GM18519 (cell line): ENCODE measurements at regions not wholly inside any gene's neighbourhood (a gene's known extent, or its start where the extent isn't known, plus 50 kb on each side); places are given as distances from the start of the nearest gene placed in this dataset.

ENCODE experiments used
- ATAC-seq: cut with Tn5 transposase; IDR thresholded peaks from one replicate; pipeline ENCODE4 v1.9.1; 2021; ENCODE audit warnings: mild to moderate bottlenecking, moderate library complexity; ENCODE audit not compliant: unreplicated experiment, low FRiP score

DNA sequence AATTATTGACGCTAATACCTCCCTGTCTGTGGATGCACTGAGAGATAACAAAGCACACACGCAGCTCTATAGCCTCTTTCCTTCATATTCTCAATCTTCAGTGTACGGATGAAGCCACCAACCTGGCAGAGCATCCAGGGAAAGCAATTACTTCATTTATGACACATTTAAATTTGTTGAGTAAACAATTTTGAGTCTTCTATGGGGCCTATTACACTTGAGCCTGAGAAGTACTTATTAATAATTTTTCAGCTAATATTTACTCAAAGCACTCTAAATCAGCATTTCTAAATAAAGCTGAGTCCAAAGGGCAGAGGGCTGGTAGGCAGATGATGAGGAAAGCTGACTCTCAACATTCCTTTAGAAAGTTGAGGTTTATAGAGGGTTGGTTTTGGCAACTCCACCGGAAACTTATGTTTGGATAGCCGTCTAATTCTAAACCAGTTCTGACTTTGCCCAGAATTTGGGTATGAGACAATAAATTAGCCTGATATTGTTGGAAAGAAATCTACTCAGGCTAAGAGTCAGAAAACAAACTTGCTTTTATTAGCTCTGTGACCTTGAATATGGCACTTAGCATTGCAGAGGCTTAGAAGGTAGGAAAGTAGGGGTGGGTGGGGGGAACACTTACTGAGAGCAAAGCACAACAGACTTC, 643.5 kb downstream of the CDH11 start:
- no peak for ATAC-seq

DNA sequence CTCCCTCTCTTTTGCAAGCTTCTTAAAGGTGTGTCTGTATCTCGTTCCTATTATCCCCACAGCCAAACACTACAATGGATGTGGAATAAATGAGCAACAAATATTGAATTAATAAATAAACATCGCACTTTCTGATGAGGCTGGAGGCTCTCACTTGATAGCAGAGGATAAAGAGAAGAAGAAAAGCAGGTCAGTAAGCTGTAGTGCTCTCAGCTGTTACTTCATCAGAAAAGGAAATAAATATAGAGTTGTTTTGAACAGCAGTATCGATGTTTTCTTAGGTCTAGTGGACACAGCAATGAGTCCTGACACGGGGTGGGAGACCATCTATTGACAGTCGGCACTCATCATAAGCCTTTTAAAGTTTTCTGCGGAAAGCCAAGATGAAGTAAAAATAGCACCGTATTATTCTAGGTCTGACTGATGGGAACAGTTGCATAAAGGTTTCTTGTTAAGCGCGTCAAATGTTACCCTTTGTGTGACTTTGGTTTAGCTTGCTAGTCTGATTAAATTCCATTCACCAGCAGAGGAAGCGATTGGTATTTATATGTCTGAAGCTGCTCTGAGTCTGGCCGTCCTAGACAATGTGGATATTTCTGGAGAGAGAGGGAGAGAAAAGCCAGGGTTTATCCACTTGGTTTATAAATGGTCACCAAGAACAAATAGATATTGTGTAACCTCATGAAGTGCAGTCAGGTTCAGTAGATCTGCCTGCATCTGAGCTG, 646.1 kb downstream of the CDH11 start:
- ATAC-seq = no peak

DNA sequence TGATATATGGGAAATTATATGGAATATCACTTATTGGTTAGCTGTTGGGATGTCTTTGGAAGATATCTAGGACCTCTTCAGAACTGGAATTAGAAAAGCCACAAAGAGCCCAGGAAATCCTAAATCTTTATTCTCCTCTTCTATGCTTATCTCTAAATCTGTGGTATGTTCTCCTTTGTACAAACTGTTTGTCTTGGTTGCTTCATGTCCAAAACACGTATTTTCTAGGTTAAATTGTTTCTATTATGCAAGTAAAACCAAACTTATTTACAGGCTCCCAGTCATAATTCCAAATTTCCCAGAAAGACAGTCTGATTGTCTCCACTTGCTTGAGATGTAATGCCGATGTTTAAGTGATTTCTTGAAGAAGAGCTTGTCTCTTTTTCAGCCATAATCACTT, 650.9 kb downstream of the CDH11 start:
- ATAC-seq = no peak

DNA sequence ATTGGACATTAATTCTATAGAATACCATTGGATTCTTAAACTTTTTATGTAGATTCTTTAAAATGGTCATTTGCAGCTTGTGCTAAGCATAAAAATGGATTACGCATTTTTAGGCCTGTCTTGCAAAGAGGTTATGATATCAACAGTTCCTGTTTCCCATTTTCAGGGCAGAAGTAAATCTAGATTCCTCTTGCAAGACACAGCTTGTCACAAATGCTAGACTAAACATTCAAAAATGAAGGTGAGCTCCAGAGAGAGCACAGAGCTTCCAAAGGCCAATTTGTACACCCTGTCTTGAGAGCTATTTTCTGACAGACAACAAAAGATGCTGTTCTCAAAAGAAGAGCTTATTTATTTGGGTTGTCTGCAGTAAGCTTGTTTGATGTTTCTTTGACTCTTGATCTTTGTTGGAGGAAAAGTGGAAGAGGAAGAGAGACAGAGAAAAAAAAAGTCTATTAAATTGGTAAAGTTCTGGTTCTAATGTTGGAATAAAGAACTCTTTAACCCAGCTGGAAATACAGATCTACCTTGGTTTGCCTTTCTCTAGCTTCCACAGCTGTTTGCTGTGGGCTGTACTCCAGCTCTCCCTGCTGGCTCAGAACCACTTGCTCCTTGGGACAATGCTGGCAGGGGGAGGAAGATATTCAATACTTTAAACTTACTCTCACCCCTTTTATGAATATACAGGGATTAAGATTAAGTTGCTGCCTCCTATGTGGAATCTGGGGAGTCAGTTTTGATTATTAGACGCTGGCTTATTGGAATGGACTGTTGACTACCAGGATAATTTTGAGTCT, 651.8 kb downstream of the CDH11 start:
- no peak for ATAC-seq

DNA sequence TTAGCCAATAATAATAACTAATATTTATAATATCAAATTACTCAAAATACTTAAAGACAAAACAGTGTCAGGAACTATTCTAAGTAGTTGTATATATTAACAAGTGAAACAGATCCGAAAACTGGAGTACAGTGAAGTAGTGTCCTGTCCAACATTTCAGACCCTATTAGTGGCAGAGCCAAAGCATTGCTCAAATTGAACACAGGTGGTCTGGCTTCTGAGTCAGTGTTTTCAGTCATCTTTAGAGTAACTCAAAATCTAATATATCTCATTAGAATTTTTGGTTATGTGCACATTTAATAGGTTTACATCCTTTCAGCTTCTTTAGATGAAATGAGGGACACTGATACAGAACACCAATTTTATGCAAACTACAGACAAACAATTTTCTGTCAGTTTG, 652.5 kb downstream of the CDH11 start:
- ATAC-seq = no peak

DNA sequence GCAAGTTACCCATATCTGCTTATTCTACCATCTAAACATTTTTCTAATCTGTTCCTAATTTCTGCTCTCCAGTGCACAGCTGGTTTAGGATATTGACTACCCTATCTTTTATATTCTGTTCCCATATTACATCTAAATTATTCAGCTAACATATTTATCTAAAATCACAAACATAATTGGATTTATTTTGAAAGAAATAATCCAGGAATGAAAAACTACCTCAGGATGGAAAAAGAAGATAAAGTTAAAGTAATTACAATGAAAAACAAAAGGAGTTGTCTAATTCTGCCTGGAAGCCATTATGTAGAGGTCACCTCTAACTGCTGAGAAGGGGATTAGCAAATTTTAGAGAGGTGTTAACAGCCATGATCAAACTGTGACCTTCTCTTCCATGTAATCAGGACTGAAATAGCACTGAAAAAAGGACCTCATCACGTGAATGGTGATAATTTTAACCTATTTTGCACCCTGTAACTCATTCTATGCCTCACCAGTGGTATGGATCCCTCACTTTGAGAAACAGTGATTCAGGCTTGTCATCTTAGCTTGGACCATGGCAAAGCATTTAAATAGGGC, 653.3 kb downstream of the CDH11 start:
- no peak for ATAC-seq

DNA sequence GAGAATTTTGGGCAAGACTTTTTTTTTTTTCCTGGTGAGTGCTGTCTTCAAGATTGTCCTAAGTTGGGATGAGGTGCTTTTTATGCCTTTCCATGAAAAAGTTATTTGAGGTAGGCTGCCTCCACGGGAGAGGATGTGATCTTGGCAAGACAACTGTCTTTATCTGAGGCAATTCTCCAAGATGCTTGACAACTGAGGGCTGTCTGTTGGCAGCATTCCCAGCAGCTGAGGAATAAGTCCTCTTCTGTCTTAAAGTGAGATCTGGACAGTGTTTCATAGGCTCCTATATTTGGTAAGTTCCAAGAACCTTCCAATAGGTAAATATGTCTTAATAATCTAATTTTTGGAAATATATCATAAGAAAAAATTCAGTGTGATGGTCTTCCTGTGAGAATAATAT, 662.0 kb downstream of the CDH11 start:
- no peak for ATAC-seq

DNA sequence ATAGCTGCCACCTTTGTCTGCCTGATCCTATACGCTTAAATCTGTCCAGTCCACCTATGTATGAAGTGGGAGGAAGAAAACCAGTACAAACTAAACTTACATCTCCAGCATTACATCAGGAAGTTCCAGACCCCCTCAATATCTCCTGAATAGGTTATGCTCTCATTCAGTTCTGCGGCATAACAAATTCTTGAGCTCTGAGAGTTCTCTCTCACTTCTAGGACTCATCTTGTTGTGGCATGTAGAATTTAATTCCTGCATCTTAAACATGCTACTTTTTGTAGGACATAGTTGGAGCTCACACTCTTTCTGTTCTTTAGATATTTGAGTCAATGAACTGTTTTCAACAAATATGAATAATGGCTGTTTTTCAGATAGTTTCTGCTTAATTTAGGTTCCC, 662.5 kb downstream of the CDH11 start:
- ATAC-seq = no peak

DNA sequence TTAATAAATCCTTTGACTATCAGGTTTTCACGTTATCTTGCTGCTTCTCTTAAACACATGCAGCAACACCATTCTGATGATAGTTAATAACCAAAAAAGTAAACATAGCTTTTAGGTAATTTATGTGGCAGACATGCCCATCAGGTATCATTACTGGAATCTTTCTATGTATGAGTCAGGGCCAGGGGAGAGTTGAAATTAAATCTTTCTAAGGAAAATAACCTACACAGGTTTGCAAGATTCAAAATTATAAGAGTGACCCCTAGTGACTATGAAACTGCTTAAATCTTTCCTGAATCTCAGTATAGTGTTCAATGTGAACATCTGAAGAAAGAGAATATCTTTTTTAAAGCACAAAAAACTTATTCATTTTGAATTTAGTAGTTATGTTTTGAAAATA, 666.6 kb downstream of the CDH11 start:
- no peak for ATAC-seq

DNA sequence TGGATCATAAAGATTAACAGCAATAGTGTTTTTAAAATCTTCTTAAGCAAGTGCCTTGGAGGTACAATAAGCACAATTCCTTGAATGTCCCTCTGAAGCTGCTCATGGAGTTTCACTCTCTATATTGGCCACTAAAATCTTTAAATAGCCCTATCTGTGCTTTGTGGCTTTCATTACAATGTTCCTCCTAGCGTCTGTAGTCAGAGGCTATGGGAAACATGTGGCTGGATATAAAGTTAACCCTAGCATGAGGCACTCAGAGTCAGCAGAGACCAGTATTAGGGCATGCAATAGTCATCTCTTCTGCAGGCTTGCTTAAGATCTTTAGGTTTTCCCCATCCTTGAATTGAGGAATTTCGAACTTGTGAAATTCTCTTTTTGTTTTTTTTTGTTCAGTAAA, 668.2 kb downstream of the CDH11 start:
- no peak for ATAC-seq

DNA sequence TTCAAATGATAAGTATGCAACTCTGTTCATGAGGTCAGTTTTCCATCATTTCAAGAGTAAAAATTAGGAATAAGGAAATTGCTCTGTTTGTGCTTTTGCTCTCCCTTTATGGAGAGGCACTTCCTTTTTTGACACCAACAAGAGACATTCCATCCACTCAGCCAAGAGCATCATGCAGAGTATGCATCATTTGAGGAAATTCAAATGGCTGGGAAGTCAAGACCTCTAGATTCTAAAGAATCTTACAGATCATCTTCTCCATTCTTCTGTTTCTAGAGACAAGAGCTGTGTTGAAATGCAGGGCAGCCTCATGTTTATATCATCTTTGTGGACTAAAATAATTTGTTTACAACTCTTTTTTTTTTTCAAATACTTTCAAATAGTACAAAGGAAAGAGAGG, 669.4 kb downstream of the CDH11 start:
- ATAC-seq = no peak

DNA sequence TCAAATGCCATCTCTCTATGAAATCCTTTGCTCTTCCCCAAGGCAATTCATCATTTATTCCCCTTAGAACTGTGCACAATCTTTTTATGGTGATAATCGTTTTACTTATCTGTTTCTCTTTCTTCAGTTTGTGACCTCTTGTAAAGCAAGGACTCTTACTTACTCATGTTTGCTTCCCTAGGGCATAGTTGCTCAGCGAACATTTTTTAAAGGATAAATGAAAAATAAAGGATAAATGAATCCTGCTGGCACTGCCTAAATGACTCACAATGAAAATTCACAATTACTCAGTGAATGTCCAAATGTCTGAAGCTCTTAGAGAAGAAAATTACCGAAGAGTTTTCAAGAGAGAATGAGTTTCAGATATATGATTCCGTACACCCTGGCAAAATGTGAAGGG, 671.7 kb downstream of the CDH11 start:
- no peak for ATAC-seq

DNA sequence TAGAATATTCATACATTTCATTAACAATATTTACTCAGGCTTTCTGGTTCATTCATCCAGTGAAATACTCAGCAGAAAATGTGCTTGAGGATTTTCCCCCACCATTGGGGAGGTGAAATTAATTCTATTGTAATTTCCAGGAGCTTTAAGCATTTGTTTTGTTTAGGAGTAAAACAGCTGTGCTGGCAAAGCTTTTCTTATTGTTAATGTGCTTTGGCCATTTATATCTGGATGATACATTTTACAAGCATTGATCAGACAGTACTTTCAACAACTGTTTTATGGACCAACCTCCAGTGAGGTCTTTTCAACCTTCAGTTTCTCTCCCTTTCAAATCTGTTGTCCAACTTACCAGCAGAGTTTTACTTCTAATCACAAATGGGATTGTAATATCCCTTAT, 672.4 kb downstream of the CDH11 start:
- no peak for ATAC-seq

DNA sequence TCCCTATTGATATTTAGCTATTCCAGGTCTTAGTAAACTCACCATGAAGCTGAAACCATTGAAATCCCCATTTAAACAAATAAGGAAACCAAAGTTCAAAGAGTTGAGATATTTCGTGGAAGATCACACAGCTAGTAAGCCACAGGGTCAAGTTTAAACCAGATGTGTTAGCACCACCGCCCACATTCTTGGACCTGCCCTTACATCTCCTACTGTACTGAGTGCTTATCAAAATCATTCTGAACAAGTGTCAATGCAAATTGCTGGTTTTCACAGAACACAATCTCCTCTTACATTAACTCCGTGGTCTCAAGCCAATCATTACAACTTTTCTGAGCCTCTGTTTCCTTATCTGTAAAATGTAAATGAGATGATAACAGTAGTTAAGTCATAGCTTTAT, 676.2 kb downstream of the CDH11 start:
- ATAC-seq = no peak

DNA sequence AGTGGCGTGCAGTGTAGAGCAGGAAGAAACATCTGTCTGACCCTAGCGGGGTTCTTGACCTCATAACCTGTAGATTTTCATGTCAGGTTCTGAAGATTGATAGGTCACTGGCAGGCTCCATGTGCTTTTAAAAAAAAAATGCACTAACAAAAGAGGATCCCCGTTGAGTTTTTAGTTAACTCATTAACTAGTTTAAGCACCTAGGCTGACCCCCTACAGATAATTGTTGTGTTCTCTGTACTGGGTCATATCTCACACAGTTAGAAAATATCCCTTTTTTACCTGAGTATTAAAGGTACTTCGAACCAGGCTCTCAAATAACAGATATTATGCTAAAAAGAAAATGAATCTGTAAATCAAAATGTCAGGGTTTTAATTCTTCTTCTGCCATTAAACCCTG, 676.6 kb downstream of the CDH11 start:
- no peak for ATAC-seq

DNA sequence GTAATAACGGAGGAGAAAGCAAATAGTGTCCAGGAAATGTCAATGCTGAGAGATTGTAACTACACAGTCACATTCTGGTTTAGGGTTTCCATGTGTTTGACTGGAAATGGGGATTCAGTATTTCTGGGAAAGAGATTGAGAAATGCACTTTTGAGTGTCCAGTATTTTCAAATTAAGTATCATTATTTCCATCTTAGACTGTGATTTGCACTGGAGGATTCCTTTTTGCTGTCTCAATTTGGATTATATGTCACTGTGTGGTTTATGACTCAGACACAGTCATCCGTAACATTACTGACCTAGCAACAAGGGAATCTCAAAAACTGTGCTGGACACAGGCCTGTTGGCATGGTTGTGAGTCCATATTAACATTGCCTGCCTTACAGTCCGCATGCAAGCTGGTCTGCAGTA, 681.4 kb downstream of the CDH11 start:
- ATAC-seq = no peak

DNA sequence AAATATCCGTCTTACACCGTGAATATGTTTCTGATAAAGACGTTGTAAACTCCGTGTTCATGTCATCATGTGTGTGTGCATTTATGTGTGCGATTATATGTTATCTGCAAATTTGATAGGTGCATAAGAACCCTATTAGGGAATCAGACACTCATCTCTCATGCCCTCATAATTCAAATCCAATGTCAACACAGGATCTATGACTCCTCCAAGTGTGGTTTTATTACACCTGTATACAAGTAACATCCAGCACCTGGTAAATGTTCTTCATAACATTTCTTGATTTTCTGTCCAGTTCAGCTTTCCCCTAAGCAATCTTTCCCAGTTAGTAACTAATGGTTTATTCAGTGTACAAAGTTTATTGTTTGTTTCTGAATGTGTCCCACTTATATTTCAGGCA, 681.9 kb downstream of the CDH11 start:
- no peak for ATAC-seq

DNA sequence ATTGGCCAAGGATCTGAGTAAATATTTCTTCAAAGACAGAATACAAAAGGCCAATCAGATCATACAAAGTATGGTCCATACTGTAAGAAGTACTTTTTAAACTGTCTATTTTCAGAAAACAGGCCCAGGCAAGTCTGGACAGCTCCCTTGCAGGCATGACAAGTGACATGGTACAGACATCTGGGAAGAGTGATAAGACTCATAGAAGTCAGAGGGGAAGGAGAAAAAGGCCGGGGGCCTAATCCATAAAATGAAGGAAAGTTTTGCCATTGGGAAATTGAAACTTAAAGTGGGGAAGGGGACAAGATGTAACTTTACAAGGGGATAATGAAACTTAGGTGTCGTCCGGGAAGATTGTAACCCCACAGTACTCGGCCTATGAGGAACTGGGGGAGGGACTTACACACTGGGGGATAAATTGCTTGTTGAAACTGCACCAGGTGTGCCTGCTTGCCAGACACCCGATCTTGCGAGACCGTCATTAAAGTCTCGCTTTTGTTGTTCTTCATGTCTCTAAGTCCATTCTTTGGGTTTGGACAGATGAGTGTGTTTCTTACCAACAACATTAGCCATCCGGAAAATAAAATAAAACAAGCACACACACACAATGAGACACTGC, 684.0 kb downstream of the CDH11 start:
- no peak for ATAC-seq

DNA sequence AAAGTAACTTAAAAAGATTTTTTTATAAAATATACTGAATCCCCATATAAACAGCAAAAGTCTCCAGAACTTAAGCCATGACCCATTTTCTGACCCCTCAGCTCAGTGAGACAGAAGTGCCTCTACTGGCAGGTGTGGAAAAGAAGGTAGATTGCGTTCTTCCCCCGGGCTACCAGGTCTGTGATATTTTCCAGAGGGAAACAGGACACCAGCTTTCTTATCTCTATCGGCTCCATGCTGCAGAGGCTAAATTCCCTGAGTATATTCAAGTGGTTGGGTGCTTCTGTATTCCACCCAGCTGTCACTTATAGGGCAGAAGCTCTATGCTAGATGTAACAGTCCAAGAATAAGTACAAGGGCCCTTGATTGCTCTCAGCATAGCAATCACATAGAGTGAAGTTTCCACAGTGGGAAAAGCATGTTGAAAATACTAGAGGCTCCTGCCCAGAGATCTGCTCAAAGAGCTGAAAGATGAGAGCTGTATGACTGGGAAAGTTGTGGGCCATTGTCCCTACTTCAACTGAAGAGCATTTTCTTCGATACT, 687.3 kb downstream of the CDH11 start:
- ATAC-seq = no peak

DNA sequence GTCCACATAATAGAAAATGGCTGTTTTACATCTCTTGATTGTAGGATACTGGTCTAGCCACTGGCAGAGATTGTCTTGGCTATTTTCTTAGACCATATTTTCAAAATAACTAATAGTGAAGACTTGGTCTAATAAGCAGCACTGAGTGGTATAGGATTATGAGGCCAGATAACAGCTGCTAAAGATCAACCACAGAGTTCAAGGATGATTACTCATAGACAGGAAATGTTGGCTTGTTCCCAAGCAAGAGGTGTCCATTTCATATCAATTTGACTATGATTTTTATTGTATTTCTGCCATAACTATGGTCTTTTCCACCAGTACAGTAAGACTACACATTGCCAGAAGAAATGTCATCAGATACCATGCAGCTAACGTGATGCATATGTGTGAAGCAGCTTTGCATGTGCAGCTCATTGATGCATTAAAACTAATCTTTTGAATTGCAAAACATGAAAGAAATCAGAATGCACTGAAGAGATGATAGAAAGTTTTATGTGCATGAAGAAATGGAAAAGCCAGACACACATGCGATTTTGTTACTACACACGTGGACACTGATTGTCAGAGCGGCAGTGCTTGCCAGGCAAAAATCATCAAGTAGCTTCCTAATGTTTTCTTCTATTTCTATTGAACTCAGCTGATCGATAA, 693.3 kb downstream of the CDH11 start:
- ATAC-seq = no peak
